GM21526 (cell line): ENCODE measurements at regions not wholly inside any gene's neighbourhood (a gene's known extent, or its start where the extent isn't known, plus 50 kb on each side); places are given as distances from the start of the nearest gene placed in this dataset.
"Not testable (repeated sequence)": the region's sequence is repeated elsewhere in the genome, so short reads cannot be mapped to it uniquely, and the experiment has no call there.

Experiments used
- ATAC-seq: cut with Tn5 transposase; IDR thresholded peaks from one replicate; pipeline ENCODE4 v1.9.1; 2021; ENCODE audit warnings: moderate library complexity; ENCODE audit not compliant: unreplicated experiment, low FRiP score

- no peak for ATAC-seq
Observed at GRCh38 chr6:112571488-112572270, 224.5 kb downstream of the RFPL4B start.

DNA sequence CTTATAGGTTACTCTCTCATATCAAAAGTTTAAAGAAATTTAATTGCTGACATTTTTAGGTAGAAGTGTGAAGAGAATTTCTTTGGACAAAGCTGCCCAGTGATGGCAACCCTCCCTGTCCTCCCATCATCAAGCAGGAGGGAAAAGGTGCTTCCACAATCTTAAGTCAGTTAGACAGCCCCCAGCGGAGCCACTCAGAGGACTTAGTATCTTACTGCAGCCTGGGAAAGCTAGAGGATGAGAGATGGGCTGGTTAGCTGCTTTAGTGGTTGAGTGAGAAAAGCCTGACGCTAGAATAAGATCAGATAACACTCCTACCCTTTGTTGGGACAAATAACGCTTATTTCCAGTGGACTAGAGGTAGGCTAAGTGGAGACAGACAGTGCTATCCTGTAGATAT is 227.1 kb downstream of the RFPL4B start:
- no peak for ATAC-seq

DNA sequence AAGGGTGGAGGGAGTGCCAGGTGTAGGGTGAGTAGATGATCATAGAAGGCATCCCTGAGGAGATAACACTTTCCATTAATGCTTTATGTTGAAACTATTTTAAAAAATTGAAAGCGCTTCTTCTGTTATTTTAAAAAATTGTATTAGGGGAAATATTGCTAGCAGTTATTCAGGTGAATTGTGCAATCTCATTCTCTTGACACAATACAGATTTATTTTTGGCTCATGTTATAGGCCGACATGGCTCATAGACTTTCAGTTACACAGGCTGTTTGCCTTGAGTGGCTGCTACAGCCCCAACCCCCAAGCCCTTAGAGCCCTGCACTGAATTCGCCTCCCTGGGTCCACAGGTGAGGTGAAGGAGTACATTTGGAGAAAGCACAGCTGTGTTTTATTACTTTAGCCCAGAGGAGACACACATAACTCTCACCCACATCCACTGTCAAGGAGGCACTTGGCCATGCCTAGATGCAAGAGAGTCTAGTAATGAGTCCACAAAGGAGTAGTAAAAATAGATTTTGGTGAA is 228.2 kb downstream of the RFPL4B start:
- no peak for ATAC-seq

- ATAC-seq: no peak
Observed at GRCh38 chr6:112576423-112576822, 229.3 kb downstream of the RFPL4B start.

GRCh38 chr6:112579601-112580000 is 232.5 kb downstream of the RFPL4B start:
- no peak for ATAC-seq

GRCh38 chr6:112581015-112581414 is 233.9 kb downstream of the RFPL4B start:
- ATAC-seq: no peak

GRCh38 chr6:112590326-112590725 is 243.2 kb downstream of the RFPL4B start:
- no peak for ATAC-seq

DNA sequence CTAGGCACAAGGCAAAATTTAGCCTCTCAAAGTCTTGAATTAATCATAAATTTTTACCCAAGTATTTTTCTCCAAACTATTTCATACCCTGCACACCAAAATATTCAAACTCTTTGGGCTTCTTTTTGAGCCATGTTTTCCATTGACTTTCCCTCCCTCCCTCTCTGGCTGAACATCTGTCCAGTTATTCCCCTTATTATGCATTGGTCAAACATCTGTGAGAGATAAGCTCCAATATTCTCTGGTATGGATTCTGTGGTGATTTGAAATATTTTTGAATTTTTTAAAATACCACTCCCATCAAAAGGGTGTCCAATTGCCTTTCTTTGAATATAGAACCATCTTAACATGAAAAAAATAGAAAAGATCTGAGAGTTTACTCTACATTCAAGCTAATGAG is 244.2 kb downstream of the RFPL4B start:
- ATAC-seq: no peak

GRCh38 chr6:112592159-112592558 is 245.0 kb downstream of the RFPL4B start:
- no peak for ATAC-seq

DNA sequence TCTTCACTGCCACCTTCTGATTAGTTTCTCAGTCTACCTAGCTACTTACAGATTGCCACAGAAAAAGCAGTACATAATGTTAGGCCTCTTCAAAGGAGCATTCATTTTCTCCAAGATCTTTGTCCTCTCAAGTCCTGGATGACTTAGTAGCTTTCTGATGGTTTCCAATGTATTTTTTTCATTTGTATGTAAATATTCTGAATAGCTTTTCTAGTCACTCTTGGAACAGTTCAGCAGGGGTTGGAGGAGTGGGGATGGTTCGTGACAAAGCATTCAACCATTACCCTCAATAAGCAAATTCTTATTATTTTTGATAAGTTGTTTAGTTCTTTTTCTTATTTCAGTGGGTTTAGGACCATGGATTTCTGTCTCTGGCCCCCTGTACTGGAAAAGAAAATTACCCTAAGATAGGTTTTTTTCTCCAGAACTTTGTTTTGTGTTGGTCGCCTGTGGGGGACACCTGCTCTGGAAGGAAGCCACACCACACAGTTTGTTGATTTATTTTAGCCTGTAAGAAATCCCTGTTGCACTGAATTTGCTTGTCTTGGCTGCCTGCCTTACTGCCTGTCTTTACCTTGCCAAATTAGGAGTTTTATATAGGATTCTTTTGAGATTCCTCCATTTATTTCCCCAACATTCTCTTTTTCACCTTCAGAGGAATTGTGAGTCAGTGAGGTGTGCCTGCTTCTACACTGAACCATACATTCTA is 247.9 kb downstream of the RFPL4B start:
- no peak for ATAC-seq

DNA sequence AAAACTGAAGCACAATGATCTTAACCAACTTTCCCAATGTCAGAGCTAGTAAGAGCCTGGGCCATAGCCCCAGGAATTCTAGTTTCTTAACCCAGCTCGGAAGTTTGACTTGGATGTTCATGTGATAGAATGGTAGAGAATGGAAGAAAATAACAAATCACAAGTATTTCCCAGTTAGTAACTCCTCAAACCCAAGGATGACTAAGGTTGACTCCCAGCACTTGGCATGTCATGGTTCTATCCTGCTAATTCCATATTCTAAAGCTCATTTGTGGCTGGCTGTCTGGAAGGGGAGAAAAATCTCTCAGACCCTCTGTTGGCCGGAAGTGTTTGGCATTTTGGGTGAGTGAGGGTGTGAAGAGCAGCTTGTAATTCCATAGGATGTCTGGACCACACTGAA is 248.7 kb downstream of the RFPL4B start:
- ATAC-seq: no peak

DNA sequence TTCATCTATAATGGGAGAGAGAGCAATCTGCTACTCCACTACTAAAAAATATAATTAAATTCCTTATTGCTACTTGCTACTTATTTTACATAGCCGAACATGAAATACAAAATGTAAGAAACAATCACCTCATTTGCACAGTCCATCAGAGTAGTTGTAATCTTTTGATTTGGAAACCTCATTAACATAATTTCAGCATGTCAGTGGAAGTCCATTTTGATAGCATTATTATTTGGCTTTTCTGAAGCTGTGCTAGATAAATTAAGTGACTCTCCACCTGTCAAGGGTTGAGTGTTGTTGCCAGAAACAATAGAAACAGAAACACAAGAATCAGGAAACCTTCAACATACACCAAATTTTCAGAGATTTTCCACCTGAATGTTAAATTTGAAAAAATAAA is 250.0 kb downstream of the RFPL4B start:
- ATAC-seq: no peak

- no peak for ATAC-seq
Observed at GRCh38 chr6:112600168-112600567, 253.0 kb downstream of the RFPL4B start.

DNA sequence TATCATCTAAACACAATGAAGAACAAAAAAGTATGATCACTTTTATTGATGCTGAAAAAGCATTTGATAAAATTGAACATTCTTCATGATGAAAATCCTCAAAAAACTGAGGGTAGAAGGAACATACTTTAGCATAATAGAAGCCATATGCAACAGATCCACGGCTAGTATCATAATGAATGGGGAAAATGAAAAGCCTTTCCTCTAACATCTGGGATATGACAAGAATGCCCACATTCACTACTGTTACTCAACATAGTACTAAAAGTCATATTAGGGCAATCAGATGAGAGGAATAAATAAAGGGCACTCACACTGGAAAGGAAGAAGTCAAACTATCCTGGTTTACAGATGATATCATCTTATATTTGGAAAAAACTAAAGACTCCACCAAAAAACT is 256.6 kb downstream of the RFPL4B start:
- ATAC-seq: no peak

DNA sequence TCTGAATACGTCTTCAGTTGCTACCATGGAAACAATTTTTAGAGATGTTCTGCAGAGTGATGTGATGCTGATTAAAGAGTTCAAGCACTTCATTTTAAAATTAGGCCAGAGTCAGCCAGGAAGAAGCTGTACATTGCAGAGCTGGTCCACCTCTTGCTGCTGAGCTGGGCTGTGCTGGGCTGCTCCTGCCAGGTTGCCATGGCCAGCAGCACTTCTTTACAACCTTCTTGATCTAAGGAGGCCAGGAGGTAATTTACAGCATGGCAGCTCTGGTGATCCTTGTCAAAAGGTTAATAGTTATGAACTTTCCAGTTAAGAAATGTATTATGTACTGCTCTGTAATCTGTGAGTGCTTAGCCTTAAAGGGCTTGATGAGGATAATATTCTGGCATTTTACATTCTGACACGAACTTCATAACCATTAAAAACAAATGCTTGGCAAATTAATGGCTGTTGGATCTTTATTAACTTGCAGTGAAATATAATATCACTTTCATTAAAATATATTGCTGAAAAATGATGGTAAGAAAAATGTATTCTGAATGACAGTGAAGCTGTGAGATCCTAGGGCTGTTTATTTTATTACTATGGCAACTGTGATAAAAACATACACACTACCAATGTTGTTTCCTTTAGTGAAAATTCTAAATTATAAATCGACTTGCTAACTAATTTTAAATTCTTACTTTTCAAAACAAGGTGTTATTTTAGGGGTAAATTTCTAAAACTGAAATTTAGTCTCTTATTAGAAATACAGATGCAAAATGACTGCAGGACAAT is 259.7 kb downstream of the RFPL4B start:
- no peak for ATAC-seq

- not testable (repeated sequence) for ATAC-seq
Observed at GRCh38 chr6:112608925-112609324, 261.8 kb downstream of the RFPL4B start.

DNA sequence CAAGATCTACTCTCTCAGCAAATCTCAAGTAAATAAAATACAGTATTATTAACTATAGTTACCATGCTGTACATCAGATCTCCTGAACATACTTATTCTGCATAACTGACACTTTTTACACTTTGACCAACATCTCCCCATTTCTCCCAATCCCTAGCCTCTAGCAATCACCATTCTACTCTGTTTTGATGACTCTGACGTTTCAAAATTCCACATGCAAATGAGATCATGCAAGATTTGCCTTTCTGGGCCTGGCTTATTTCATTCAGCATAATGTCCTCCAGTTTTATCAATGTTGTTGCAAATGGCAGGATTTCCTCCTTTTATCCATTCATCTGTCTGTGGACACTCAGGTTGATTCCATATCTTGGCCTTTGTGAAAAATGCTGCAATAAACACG is 266.3 kb downstream of the RFPL4B start:
- ATAC-seq: no peak

DNA sequence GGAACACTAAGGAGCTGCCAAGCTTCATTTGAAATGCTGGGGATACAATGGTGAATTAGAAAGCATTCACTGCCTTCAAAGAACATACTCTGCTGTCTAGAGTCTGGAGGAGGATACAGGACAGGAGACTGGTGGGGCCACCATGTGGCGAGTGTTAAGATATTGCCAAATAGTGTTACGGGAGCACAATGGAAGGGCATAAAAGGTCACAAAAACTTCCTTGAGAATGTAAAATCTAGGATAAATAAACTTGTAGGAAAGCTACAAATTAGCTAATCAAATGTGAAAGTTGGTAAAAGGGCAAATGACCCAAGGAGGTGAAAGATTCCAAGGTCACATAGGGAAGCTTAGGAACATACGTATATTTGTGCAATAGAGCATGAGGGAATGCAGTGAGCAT is 271.7 kb downstream of the RFPL4B start:
- ATAC-seq: no peak

GRCh38 chr6:112620812-112621569 is 273.9 kb downstream of the RFPL4B start:
- no peak for ATAC-seq

DNA sequence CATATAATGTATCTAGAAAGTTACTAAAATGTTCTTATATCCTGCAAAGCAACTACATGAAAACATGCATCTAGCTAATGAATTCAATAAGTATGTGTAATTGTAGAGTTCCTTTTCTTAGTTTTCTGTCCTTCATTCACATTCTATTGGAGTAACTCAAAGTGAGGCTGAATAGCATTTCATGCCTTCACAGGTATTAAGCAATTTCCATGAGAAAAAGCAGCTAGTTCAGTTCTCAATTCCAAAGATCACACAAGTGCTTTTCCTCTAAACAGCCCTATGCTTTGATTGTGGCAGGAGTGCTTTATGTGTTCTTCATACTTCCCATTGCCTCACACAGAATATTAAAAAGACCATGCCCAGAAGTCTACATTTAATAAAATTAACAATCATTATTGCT is 274.9 kb downstream of the RFPL4B start:
- ATAC-seq: no peak
